ENCODE measurements at regions not wholly inside any gene's neighbourhood (a gene's known extent, or its start where the extent isn't known, plus 50 kb on each side); places are given as distances from the start of the nearest gene placed in this dataset.

- TF ChIP-seq CTCF (IDR thresholded peaks at IDR 0.05; ENCODE audit: low read depth, low read length) = no peak
- no peak overlapping the region for H3K4me3 ChIP-seq (ENCODE audit: low read depth, low read length)
- peaks cover 2% of the 10 kb centered on the region for H3K27me3 ChIP-seq (ENCODE audit: control insufficient read depth, insufficient read depth, low read length)
- ChIA-PET CTCF (no interaction called here), POLR2A (no interaction called here)
- no peak for DNase-seq (ENCODE audit: low read depth, low spot score)
- no peaks in the 10 kb centered on the region for H3K9me3 ChIP-seq (ENCODE audit: control insufficient read depth, insufficient read depth, low read length)
- no peak overlapping the region for H3K27ac ChIP-seq (ENCODE audit: low read depth, low read length)
Measured at GRCh38 chr6:90701146-90701781, 114.4 kb upstream of the MAP3K7 start.

GRCh38 chr6:90695316-90695715, 108.4 kb upstream of the MAP3K7 start:
- Histone ChIP-seq H3K27ac (ENCODE audit: low read depth, low read length) (no peak overlapping the region), H3K9me3 (ENCODE audit: control insufficient read depth, insufficient read depth, low read length) (no peaks in the 10 kb centered on the region), H3K27me3 (ENCODE audit: control insufficient read depth, insufficient read depth, low read length) (peaks cover under 1% of the 10 kb centered on the region), H3K4me3 (ENCODE audit: low read depth, low read length) (no peak overlapping the region)
- ChIA-PET CTCF (no interaction called here), POLR2A (no interaction called here)
- DNase-seq (ENCODE audit: low read depth, low spot score) = no peak
- TF ChIP-seq CTCF (IDR thresholded peaks at IDR 0.05; ENCODE audit: low read depth, low read length) = no peak

GRCh38 chr6:90694802-90695201, 107.9 kb upstream of the MAP3K7 start:
- no peaks in the 10 kb centered on the region for H3K9me3 ChIP-seq (ENCODE audit: control insufficient read depth, insufficient read depth, low read length)
- ChIA-PET POLR2A (no interaction called here), CTCF (no interaction called here)
- TF ChIP-seq CTCF (IDR thresholded peaks at IDR 0.05; ENCODE audit: low read depth, low read length) = no peak
- H3K27me3 ChIP-seq (ENCODE audit: control insufficient read depth, insufficient read depth, low read length) = no peaks in the 10 kb centered on the region
- no peak for DNase-seq (ENCODE audit: low read depth, low spot score)
- H3K4me3 ChIP-seq (ENCODE audit: low read depth, low read length) = no peak overlapping the region
- no peak overlapping the region for H3K27ac ChIP-seq (ENCODE audit: low read depth, low read length)

GRCh38 chr6:90691823-90692222, 105.0 kb upstream of the MAP3K7 start:
- no peak for DNase-seq (ENCODE audit: low read depth, low spot score)
- TF ChIP-seq CTCF (IDR thresholded peaks at IDR 0.05; ENCODE audit: low read depth, low read length) = peak; percentile 27
- ChIA-PET CTCF (no interaction called here), POLR2A (no interaction called here)
- Histone ChIP-seq H3K27me3 (ENCODE audit: control insufficient read depth, insufficient read depth, low read length) (no peaks in the 10 kb centered on the region), H3K27ac (ENCODE audit: low read depth, low read length) (no peak overlapping the region), H3K4me3 (ENCODE audit: low read depth, low read length) (no peak overlapping the region), H3K9me3 (ENCODE audit: control insufficient read depth, insufficient read depth, low read length) (no peaks in the 10 kb centered on the region)

- no peak for DNase-seq (ENCODE audit: low read depth, low spot score)
- no peaks in the 10 kb centered on the region for H3K27me3 ChIP-seq (ENCODE audit: control insufficient read depth, insufficient read depth, low read length)
- POLR2A ChIA-PET = no interaction called here
- no peak overlapping the region for H3K27ac ChIP-seq (ENCODE audit: low read depth, low read length)
- no peaks in the 10 kb centered on the region for H3K9me3 ChIP-seq (ENCODE audit: control insufficient read depth, insufficient read depth, low read length)
- CTCF ChIA-PET = interaction anchor here (0.6 kb wide), 1 partner anchor 1210 kb away, joined by 4 read pairs; no protein-coding TSS in a partner anchor
- no peak overlapping the region for H3K4me3 ChIP-seq (ENCODE audit: low read depth, low read length)
- TF ChIP-seq CTCF (IDR thresholded peaks at IDR 0.05; ENCODE audit: low read depth, low read length) = no peak
Measured at GRCh38 chr6:90689172-90689571, 102.3 kb upstream of the MAP3K7 start.

Measured in AG04450 (cell line).